Tibial artery (tissue), 4 donors: ENCODE measurements at regions not wholly inside any gene's neighbourhood (a gene's known extent, or its start where the extent isn't known, plus 50 kb on each side); places are given as distances from the start of the nearest gene placed in this dataset.

ENCODE experiments used
- DNase-seq, 2 donors: peaks; one replicate each; pipeline ENCODE4 v3.0.0-alpha.2; 2019
- H3K27ac ChIP-seq, 2 donors: fragments of 200-600 bp; sonication (generic) in 1 of 2; 1 replicate in 1 of 2; 2 replicates in 1 of 2; pipeline ENCODE4 v1.5.1; 2018 to 2019; ENCODE audit warnings: mild to moderate bottlenecking in 1 of 2
- H3K27me3 ChIP-seq, 2 donors: fragments of 200-600 bp; sonication (generic) in 1 of 2; one replicate each; pipeline versions ENCODE4 v1.5.1 to v1.6.0; 2016 to 2019
- H3K36me3 ChIP-seq, 3 donors: fragments of 200-600 bp; sonication (generic) in 2 of 3; one replicate each; pipeline ENCODE4 v1.5.1; 2016 to 2019; ENCODE audit warnings: mild to moderate bottlenecking in 2 of 3
- H3K4me1 ChIP-seq, 4 donors: fragments of 200-600 bp; sonication (generic) in 2 of 4; 1 replicate in 3 of 4; 2 replicates in 1 of 4; pipeline ENCODE4 v1.5.1; 2016 to 2019
- H3K4me3 ChIP-seq, 2 donors: fragments of 200-600 bp; sonication (generic) in 1 of 2; 1 replicate in 1 of 2; 2 replicates in 1 of 2; pipeline ENCODE4 v1.5.1; 2018 to 2019; ENCODE audit warnings: mild to moderate bottlenecking in 2 of 2
- H3K9me3 ChIP-seq, 3 donors: fragments of 200-600 bp; sonication (generic) in 1 of 3; one replicate each; pipeline ENCODE4 v1.5.1; 2016 to 2019
- intact Hi-C: fragments of 100-400 bp; cut with DNase I; formaldehyde crosslinking; loops from one replicate; pipeline ENCODE4 v1.15.0; 2023; ENCODE audit warnings: low total_unique reads
- TF ChIP-seq, protein P1 (sequence below), 2 experiments: fragments of 200-600 bp in 1 of 2; fragments of 450-650 bp in 1 of 2; IDR thresholded peaks; one replicate each; pipeline ENCODE4 v1.5.1; 2017 to 2019; ENCODE audit warnings: antibody characterized with exemption in 2 of 2, mild to moderate bottlenecking in 1 of 2, moderate library complexity in 1 of 2

DNA sequence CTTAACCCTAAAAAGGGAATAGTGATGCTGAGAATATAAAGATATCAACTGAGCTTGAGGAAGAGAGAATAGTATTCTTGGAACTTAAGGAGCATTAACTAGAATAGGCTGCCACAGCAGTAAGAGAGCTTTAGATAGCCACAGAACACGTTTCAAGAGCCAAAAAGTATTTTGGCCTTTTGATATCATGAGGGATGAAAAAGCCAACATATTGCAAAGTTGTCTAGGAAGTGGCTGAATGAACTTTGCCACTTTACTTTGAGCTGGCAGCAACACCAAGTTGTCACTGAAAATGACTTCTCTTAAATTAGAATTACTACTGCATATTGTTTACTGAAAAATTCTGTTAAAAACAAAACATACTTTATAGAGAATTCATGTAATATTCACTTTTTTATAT, 1476.2 kb downstream of the MRPL39 start:
- Histone ChIP-seq H3K27ac (no peak overlapping the region), H3K9me3 (no peaks in the 10 kb centered on the region), H3K4me1 (no peaks in the 10 kb centered on the region), H3K27me3 (no peaks in the 10 kb centered on the region), H3K36me3 (no peaks in the 10 kb centered on the region), H3K4me3 (no peak overlapping the region)
- TF ChIP-seq, protein P1, sequence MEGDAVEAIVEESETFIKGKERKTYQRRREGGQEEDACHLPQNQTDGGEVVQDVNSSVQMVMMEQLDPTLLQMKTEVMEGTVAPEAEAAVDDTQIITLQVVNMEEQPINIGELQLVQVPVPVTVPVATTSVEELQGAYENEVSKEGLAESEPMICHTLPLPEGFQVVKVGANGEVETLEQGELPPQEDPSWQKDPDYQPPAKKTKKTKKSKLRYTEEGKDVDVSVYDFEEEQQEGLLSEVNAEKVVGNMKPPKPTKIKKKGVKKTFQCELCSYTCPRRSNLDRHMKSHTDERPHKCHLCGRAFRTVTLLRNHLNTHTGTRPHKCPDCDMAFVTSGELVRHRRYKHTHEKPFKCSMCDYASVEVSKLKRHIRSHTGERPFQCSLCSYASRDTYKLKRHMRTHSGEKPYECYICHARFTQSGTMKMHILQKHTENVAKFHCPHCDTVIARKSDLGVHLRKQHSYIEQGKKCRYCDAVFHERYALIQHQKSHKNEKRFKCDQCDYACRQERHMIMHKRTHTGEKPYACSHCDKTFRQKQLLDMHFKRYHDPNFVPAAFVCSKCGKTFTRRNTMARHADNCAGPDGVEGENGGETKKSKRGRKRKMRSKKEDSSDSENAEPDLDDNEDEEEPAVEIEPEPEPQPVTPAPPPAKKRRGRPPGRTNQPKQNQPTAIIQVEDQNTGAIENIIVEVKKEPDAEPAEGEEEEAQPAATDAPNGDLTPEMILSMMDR (IDR thresholded peaks at IDR 0.05) = no peak
- intact Hi-C loops = no loop called here
- no peak for DNase-seq

DNA sequence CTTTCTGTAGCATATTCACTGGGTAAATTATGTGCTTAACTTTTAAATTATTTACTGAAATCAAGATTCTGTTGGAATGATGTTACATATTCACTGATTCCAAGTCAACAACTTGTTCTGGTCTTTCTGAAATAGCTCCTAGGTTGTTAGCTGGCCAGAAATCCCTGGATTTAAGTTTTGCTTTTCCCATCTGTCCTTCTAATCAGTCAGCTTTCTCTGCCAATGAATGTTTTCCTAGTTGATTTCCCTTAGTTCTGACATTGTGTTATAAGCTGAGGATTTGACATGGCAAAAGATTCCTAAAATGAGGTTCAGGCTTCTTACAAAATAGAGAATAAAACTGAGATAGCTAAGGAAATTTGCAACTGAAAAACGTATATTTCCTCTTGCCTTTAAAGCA, 1479.6 kb downstream of the MRPL39 start:
- intact Hi-C loops = no loop called here
- TF ChIP-seq, protein P1 (IDR thresholded peaks at IDR 0.05) = no peak
- H3K27me3 ChIP-seq = no peaks in the 10 kb centered on the region

GRCh38 chr21:24123785-24124184, 1483.5 kb downstream of the MRPL39 start:
- Histone ChIP-seq H3K9me3 (no peaks in the 10 kb centered on the region), H3K27me3 (no peaks in the 10 kb centered on the region), H3K36me3 (no peaks in the 10 kb centered on the region), H3K4me3 (no peak overlapping the region), H3K27ac (no peak overlapping the region), H3K4me1 (no peaks in the 10 kb centered on the region)
- intact Hi-C loops = no loop called here
- TF ChIP-seq, protein P1 (IDR thresholded peaks at IDR 0.05) = no peak
- no peak for DNase-seq

More for the DNA sequence above, 1479.6 kb downstream of the MRPL39 start:
- H3K9me3 ChIP-seq = no peaks in the 10 kb centered on the region
- H3K4me3 ChIP-seq = no peak overlapping the region
- DNase-seq = no peak
- H3K36me3 ChIP-seq = no peaks in the 10 kb centered on the region
- no peak overlapping the region for H3K27ac ChIP-seq
- no peaks in the 10 kb centered on the region for H3K4me1 ChIP-seq

GRCh38 chr21:24118738-24119459, 1488.4 kb downstream of the MRPL39 start:
- H3K9me3 ChIP-seq = no peaks in the 10 kb centered on the region
- TF ChIP-seq, protein P1 (IDR thresholded peaks at IDR 0.05) = no peak

GRCh38 chr21:24115141-24115540, 1492.1 kb downstream of the MRPL39 start:
- intact Hi-C loops = no loop called here
- TF ChIP-seq, protein P1 (IDR thresholded peaks at IDR 0.05) = no peak
- Histone ChIP-seq H3K9me3 (no peaks in the 10 kb centered on the region), H3K4me1 (no peaks in the 10 kb centered on the region), H3K4me3 (no peak overlapping the region), H3K27me3 (no peaks in the 10 kb centered on the region), H3K27ac (no peak overlapping the region), H3K36me3 (no peaks in the 10 kb centered on the region)
- no peak for DNase-seq

More at GRCh38 chr21:24118738-24119459, 1488.4 kb downstream of the MRPL39 start:
- Histone ChIP-seq H3K4me1 (no peaks in the 10 kb centered on the region), H3K36me3 (no peaks in the 10 kb centered on the region), H3K27ac (no peak overlapping the region), H3K27me3 (no peaks in the 10 kb centered on the region), H3K4me3 (no peak overlapping the region)
- intact Hi-C loops = no loop called here
- DNase-seq = no peak
